GM21528 (cell line): ENCODE measurements at regions not wholly inside any gene's neighbourhood (a gene's known extent, or its start where the extent isn't known, plus 50 kb on each side); places are given as distances from the start of the nearest gene placed in this dataset.
"Not testable (repeated sequence)": the region's sequence is repeated elsewhere in the genome, so short reads cannot be mapped to it uniquely, and the experiment has no call there.

Experiments used
- ATAC-seq: cut with Tn5 transposase; IDR thresholded peaks from one replicate; pipeline ENCODE4 v1.9.1; 2021; ENCODE audit warnings: mild to moderate bottlenecking, moderate library complexity; ENCODE audit not compliant: unreplicated experiment, low FRiP score

DNA sequence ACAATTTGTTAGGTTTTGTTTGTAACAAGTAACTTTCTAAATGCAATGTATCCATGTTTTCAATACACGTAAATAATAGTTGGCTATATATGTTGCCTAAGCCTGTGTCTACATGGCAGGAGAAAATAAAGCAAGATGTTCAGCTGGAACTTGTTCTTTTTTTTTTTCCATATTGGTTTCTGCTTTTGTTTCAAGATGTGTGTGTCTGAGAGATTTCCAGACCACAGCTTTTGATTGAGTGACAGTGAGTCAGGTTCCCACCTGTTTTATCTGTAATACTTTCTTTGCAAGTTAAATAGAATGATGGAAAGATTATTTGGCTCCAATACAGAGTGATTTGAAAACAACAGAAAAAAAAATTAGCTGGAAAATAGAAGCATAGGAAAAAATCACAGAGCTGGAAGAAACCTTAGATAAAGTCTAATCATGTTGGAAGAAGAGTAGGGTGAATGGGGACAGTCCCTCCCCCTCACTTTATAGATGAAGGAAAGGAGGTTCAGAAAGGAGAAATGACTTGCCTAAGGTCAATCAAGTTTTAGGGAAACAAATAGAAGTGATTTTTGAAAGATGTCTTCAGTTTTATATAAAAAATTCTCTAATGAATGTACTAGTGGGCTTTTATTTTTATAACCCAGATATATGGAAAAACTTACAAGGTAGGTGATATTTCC lies 150.9 kb upstream of the STMND1 start:
- no peak for ATAC-seq

DNA sequence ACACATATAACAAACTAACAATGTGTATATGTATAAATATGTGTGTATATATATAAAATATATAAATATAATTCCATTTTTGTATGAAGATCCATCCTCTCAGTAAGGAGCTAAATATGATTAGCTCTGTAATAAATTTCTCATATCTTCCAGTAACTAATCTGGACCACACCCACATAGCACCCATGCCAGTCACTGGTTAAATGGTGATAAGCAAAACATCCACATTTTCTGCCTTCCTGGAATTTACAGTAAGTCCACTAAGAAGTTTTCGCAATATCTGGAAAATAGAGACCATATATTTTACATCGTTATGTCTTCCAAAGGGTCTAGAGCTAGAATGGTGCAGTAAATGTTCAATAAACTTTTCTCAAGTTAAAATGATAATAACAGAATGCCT lies 151.5 kb upstream of the STMND1 start:
- ATAC-seq = no peak

DNA sequence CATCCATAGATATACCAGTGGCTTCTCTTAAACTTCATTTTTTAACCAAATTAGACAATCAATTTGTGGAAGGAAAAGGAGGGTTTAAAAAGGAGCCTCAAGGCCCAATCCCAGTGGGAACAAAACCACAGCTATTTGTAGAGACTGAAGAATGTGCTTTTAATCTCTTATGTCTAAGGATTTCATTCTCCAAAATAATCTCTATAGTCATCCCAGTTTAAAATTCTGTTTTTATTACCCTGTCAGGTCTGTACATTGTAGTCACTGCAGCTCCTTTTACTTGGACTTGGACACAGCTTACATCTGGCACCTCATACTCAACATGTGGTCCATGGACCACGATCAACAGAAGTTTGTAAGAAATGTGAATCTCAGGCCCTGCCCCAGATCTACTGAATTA lies 152.1 kb upstream of the STMND1 start:
- ATAC-seq = no peak

DNA sequence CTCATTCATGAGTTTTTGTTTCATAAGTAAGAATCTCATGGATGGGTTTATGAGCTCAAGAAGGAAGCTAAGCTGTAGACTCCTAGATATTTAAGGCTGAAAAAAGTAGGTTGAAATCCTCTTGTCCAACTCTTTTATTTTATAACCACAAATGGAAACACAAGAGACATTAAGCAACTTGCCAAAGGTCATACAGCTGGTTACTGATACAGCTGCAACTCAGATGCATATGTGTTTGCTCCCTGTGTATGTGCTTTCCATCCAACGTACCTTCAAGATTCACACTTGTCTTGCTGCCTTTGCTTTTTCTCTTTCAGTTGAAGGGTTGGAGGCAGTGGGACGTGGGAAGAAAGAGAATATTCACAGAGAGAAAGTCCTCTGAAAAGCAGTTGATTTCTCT lies 153.5 kb upstream of the STMND1 start:
- no peak for ATAC-seq

DNA sequence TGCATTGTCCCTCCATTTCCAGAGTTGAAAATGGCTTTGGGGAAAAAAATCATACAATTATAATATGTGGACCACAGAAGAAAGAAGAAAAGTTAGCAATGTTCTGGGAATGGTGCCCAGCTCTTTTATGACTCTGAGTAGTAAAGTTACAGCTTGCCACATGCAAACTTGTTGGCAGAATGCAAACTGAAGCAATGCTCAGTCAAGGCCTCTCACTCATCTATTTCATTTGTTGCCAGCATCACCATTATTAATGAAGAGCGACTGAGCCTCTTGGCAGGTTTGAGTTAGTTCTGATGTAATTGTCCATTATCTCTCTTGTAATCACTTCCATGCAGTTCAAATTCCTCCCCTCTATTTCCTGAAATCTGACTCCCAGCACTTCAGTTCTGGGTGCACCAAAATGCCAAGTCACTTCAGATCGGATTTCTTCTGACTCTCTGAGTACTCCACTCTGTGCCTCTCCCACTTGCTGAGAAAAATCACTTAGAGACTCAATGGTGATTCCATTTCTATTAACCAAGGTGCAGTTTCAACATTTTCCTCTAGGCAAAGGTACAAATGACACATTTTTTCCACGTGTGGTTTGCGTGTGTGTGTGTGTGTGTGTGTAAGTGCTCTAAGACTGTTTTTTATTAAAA lies 154.4 kb upstream of the STMND1 start:
- no peak for ATAC-seq

DNA sequence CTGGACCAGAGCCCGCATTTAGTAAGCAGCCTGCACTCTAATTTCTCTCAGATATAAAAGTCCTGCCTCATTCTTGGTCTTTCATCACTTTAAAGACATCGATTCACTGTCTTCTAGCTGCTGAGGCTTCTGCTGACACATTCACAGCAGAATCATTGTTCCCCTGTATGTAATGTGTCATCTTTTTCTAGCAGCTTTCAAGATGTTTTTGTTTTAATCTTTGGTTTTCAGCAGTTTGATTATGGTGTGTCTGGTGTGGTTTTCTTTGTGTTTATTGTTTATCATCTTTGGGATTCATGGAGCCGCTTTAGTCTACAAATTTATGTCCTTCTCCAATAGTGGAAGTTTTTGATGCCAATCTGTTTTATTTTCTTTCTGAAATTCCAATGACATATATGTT lies 157.3 kb upstream of the STMND1 start:
- ATAC-seq = no peak

DNA sequence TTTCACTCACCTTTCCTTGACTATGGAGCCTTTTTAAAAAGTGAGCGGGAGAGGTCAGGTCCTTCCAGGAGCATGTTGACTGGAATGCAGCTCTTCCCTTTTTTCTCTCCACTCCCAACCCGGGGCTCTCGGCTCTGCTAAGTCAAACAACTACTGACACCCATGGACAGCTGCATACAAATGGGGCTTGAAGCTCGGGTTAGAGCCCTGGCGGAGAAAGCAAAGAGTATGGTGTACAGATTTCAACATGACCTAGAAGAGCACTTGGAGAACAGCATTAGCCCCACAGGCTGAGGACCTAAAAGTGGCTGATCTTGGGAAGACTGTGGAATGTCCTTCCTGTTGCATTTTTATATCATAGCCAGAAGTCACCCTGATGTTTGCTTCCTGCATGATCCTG lies 162.0 kb upstream of the STMND1 start:
- ATAC-seq = no peak

DNA sequence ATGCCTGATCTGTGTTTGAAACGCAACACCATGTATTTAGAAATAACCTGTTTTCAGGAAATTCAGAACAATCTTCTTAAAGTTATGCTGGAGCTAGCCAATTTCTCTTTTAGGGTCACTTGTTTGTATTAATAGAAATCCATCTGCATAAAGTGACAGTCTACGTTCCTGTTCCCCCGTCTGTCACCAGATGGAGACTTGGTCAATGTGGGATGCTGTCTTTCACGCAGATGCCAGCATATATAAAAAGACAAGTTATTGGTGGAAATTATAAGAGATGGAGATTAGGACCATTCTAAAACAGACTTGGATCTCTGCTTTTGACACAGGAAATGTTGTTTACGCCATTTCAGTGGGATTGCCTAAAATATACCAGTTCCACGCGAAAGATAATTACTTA lies 162.5 kb upstream of the STMND1 start:
- ATAC-seq = no peak

DNA sequence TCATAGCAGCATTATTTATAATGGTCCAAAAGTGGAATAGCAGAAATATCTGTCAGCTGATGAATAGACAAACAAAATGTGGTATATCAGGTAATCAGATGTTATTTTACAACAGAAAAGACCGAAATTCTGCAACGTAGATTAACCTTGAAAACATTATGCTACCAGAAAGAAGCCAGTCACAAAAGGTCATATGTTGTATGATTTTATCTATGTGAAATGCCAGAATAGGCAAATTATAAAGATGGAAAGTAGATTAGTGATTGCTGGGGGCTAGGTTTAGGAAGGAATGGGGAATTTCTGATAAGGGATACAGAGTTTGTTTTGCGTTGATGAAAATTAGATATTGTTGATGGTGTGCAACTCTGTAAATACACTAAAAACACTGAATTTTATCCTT lies 165.0 kb upstream of the STMND1 start:
- no peak for ATAC-seq

DNA sequence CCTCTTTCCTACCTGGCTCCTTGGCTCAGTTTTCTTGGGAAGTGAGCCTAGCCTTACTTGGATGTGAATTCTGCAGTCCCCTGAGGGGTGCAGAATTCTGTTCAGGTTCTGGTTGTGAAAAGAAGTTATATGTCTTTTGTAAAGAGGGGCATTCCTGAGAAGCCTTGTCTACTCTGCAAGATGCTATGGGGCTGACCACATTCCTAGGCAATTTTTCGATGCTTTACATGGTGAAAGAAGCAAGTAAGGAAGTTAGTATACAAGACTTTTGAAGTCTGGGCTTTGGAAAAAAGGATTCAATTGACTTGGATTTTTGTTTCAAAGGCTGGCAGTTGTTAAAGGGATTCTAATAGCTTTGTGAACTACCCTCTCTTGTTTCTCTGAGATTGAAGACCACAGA lies 167.9 kb upstream of the STMND1 start:
- ATAC-seq = no peak

DNA sequence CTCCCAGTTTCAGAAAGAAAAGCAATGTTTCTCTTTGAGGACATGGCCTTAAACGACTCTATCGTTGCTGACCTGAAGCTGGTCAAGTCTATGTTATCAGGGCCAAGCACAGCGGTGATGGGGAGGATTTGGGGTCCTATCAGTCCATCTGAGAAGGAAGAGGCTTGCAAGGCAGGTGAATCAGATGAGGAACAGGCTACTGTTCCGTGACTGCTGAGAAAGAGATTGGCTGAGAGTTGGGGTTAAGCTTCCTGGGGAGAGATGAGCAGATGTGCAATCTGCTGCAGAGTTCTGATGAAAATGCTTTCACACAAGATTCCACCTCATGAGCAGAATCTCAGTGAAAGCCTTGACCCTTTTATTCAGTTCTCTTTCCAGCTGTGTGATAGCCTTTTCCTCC lies 168.3 kb upstream of the STMND1 start:
- no peak for ATAC-seq

DNA sequence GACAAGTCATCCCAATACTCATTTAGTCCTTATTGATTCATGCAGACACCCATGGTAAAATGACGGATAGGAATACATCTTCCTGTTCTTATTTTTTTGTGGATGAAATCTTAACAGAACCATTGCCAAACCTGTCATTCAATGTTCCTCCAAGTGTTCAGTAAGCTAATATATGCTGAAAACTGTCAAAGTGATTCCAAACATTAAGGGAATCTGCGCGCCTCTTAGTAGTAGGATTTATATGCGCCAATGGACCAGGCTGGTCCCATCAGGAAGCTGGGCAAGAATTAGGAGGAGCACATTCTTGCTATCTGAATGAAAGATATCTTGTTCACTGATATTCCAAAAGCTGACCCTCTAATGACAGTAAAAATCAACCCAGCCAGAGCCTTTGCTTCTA lies 168.9 kb upstream of the STMND1 start:
- no peak for ATAC-seq

DNA sequence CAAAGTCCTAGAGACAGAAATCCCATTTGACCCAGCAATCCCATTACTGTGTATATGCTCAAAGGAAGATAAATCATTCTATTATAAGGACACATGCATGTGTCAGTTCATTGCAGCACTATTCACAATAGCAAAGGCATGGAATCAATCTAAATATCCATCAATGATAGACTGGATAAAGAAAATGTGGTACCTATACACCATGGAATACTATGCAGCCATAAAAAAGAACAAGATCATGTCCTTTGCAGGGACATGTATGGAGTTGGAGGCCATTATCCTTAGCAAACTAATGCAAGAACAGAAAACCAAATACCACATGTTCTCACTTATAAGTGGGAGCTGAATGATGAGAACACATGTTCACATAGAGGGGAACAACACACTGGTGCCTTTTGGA lies 169.8 kb upstream of the ATXN1 start:
- ATAC-seq = not testable (repeated sequence)

DNA sequence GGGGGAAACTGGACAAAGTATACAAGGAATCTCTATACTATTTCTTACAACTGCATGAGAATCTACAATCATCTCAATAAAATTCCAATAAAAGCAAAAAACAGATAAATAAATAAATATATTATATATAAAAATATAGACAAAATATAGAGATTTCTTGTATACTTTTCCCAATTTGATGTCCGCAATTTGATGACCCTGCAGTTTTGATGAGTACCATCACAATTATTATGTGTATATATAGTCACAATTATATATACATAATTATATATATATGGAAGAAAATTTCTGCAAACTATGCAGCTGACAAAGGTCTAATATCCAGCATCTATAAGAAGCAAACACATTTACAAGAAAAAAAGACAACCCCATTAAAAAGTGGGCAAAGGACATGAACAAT lies 169.2 kb upstream of the ATXN1 start:
- no peak for ATAC-seq

DNA sequence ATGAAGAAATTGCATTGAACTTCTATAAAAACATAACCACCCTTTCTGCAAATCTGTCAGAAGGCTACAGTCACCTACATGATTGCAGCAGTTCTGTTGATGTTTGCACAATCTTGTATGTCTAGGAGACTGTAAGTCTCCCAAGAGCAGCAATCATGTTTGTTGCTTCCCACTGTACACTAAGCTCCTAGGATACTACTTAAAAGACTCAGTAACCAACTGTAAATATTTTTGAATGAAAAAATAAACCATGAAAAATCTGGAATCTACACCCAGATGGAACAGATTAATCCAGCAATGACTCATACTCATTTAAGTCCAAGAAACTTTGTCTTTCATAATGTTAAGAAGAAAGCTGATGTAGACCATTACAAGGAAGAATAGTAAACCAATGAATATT lies 168.5 kb upstream of the ATXN1 start:
- no peak for ATAC-seq

DNA sequence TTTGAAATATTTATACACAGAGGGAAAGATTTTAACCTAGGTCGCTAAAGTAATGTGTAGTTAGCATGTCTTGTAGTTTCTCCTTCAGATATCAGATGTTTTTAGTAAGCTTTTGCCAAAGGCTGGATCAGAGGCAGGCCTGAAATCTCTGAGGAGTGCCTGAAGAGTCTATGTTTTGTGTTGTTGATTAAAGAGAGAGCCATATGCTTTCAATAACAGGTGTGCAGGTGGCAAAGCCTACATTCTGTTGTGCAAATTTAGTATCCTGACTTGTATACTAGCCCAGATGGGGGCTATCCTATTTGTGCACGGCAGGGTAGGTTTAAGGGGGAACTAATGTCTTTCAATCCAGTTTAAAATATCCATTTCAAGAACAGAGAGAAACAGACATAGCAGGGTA lies 167.1 kb upstream of the ATXN1 start:
- ATAC-seq = no peak

DNA sequence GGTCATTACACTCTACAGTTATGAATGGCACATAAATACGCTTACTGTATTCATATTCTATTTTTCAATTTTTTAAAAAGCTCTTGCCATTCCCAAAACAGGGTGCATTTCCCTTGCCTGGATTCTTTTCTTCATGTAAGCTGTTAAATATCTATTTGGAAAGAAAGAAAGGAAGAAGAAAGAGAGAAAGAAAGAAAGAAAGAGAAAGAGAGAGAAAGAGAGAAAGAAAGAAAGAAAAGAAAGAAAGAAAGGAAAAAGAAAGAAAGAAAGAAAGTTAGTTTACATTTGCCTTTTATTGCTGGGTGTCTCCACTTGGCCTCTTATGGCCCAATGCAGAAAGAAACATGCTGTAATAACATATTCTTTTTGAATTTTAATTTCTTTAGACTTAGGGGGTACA lies 165.9 kb upstream of the ATXN1 start:
- no peak for ATAC-seq

DNA sequence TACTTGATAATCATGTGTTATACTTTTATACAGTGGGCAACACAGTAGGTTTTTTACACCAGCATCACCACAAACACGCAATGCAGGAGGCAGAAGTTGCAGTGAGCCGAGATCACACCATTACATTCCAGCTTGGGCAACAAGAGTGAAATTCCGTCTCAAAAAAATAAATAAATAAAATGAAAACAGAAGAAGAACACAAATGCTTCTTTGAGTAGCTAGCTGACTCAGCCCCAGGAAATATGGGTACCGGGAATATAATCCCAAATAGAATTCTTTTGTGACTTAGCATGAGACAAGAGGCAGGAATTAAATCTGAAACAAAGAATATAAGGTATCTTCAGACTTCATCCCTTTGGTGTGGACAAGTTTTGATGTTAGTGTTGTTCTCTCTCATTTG lies 164.2 kb upstream of the ATXN1 start:
- no peak for ATAC-seq

DNA sequence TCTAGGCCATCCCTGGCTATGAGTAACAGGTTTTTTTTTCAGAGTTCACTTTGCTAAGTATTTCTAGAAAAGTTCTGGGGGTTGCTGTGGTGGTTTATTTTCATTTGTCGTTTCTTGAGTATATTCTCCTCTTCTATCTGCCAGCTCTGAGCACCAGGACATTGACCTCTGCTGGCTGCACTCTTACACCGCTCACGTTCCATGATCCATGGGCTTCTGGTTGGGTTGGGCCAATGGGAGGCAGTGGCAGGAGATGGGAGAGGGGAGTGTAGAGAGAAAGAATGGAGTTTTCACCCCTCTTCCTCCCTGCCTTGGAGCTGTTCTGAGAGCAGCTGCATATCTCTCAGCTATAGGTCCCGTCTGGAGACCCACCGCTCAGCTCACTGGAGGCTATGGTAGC lies 161.0 kb upstream of the ATXN1 start:
- ATAC-seq = no peak

DNA sequence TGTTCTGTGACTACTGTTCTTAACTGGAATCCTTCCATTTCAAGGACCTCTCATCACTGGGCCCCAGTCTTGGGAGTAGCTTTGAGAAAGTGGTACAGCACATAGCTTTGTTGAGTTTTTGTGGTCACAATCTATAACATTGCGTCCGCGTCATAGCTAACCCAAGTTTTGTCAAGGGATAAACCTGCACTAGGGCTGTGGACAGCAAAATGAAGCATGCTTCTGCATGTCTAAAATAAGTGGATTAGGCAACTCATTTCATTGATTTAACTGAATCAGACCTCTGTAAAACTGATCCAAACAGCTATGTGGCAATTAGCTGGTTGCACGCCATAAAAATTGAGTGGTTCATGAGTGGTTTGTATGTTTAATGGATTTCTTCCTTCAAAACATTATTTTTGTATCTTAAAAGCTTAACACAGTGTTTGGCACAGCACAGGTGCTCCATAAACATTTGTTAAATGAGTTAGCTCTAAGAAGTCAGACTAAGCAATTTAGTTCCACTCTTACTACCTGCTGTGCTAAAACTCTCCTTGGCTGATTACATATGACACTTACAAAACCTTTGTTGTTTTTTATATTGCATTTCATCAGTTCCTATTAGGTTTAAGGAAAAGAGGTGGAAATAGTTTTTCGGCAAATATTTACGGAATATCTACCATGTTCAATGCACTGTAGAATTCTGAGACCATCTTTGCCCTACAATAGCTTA lies 160.3 kb upstream of the ATXN1 start:
- no peak for ATAC-seq

DNA sequence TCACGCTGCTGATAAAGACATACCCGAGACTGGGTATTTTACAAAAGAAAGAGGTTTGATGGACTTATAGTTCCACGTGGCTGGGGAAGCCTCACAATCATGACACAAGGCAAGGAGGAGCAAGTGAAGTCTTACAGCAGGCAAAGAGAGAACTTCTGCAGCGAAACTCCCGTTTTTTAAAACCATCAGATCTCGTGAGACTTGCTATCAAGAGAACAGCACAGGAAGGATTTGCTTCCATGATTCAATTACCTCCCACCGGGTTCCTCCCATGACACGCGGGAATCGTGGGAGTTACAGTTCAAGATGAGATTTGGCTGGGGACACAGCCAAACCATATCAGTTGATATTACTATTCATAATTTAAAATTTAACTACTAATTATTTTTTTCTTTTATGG lies 157.3 kb upstream of the ATXN1 start:
- ATAC-seq = no peak

DNA sequence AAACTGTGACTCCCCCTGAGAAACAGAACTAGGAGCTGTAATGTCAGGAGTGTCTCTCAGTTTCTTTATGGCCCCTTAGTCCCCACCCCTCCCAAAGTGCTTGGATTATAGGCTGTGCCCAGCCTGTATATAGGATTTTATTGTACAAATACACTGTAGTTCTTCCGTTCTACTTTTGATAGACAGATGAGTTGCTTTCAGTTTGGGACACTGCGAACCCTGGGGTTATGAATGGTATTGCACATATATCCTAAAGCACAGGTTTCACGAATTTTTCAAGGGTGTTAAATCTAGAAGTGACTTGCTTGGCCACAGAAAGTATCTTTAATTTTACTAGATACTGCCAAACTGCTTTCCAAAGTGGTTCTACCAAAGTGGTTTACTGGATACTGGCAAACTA lies 152.9 kb upstream of the ATXN1 start:
- no peak for ATAC-seq
